ENCODE measurements at regions not wholly inside any gene's neighbourhood (a gene's known extent, or its start where the extent isn't known, plus 50 kb on each side); places are given as distances from the start of the nearest gene placed in this dataset.
A peak's percentile ranks its signal among the peaks of the same experiment; 100 is the strongest.
"Not testable (repeated sequence)": the region's sequence is repeated elsewhere in the genome, so short reads cannot be mapped to it uniquely, and the experiment has no call there.

- DNase-seq, result no peak
Observed at GRCh38 chr13:27327633-27328032, 57.0 kb downstream of the RASL11A start.

- DNase-seq, result no peak
Observed at GRCh38 chr13:27329210-27329609, 58.6 kb downstream of the RASL11A start.

- DNase-seq, result no peak
Observed at GRCh38 chr13:27334774-27335435, 64.3 kb downstream of the RASL11A start.

GRCh38 chr13:27336014-27336673 lies 65.5 kb downstream of the RASL11A start:
- no peak for DNase-seq

- DNase-seq, result no peak
Observed at GRCh38 chr13:27338207-27338606, 67.6 kb downstream of the RASL11A start.

GRCh38 chr13:27338816-27339215 lies 68.2 kb downstream of the RASL11A start:
- DNase-seq, result no peak

- no peak for DNase-seq
Observed at GRCh38 chr13:27339299-27339698, 68.7 kb downstream of the RASL11A start.

GRCh38 chr13:27341616-27342015 lies 71.0 kb downstream of the RASL11A start:
- no peak for DNase-seq

- no peak for DNase-seq
Observed at GRCh38 chr13:27347211-27347772, 76.7 kb downstream of the RASL11A start.

GRCh38 chr13:27348461-27348860 lies 76.0 kb upstream of the GTF3A start:
- no peak for DNase-seq

- no peak for DNase-seq
Observed at GRCh38 chr13:27349458-27349857, 75.0 kb upstream of the GTF3A start.

- DNase-seq, result not testable (repeated sequence)
Observed at GRCh38 chr13:27350825-27351224, 73.6 kb upstream of the GTF3A start.

- DNase-seq, result no peak
Observed at GRCh38 chr13:27352698-27353097, 71.7 kb upstream of the GTF3A start.

- DNase-seq, result peak; percentile 49
Observed at GRCh38 chr13:27353166-27353583, 71.2 kb upstream of the GTF3A start.

GRCh38 chr13:27353708-27354107 lies 70.7 kb upstream of the GTF3A start:
- DNase-seq, result no peak

- DNase-seq, result no peak
Observed at GRCh38 chr13:27354379-27354778, 70.0 kb upstream of the GTF3A start.

- DNase-seq, result no peak
Observed at GRCh38 chr13:27355894-27356293, 68.5 kb upstream of the GTF3A start.

- no peak for DNase-seq
Observed at GRCh38 chr13:27358420-27358819, 66.0 kb upstream of the GTF3A start.

- peak; percentile 51 for DNase-seq
Observed at GRCh38 chr13:27359199-27359821, 65.1 kb upstream of the GTF3A start.

GRCh38 chr13:27360562-27360961 lies 63.9 kb upstream of the GTF3A start:
- no peak for DNase-seq

GRCh38 chr13:27362064-27362751 lies 62.2 kb upstream of the GTF3A start:
- peak; percentile 66 for DNase-seq

- not testable (repeated sequence) for DNase-seq
Observed at GRCh38 chr13:27363637-27364036, 60.8 kb upstream of the GTF3A start.

GRCh38 chr13:27367570-27367969 lies 56.8 kb upstream of the GTF3A start:
- no peak for DNase-seq
